Activated CD8-positive, alpha-beta memory T cell treated with anti-CD3 and anti-CD28 coated beads for 36 hours (primary cell): ENCODE measurements at regions not wholly inside any gene's neighbourhood (a gene's known extent, or its start where the extent isn't known, plus 50 kb on each side); places are given as distances from the start of the nearest gene placed in this dataset.

Experiments used
- CTCF ChIA-PET: fragments of 350-600 bp; sonication (Branson Sonifier 250); formaldehyde crosslinking; loops from one replicate; lab custom pipeline; 2021; ENCODE audit warnings: antibody characterized with exemption; lab: Charles Lee
- POLR2A ChIA-PET: fragments of 350-600 bp; sonication (Branson Sonifier 250); formaldehyde crosslinking; loops from one replicate; lab custom pipeline; 2021; ENCODE audit warnings: antibody characterized with exemption; lab: Charles Lee

- POLR2A ChIA-PET = no interaction called here
- CTCF ChIA-PET = no interaction called here
Observed at GRCh38 chr21:28795251-28795650, 197.4 kb downstream of the LTN1 start.

DNA sequence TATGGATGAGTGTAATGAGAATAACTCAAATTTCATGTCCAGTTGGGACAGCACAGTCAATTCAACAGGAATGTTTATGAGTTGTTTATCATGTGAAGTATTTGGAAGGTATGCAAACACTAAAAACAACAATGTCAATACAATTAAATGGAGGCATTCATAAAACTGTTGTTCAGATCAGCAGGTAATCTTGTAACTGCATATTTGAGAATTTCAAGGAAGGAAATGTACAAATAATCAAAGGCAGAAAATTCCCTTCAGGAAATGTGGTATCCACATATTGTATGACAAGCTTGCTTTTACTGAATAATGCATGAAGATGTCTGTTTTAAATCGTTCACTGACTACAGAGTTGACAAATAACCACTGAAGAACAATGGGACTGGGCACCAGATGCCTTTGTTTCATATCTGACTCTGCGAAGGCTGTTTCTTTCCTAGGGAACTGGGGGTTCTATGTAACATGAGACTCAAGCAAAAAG is 198.3 kb downstream of the LTN1 start:
- POLR2A ChIA-PET = no interaction called here
- CTCF ChIA-PET = no interaction called here

GRCh38 chr21:28793043-28793442 is 199.6 kb downstream of the LTN1 start:
- ChIA-PET CTCF (no interaction called here), POLR2A (no interaction called here)

DNA sequence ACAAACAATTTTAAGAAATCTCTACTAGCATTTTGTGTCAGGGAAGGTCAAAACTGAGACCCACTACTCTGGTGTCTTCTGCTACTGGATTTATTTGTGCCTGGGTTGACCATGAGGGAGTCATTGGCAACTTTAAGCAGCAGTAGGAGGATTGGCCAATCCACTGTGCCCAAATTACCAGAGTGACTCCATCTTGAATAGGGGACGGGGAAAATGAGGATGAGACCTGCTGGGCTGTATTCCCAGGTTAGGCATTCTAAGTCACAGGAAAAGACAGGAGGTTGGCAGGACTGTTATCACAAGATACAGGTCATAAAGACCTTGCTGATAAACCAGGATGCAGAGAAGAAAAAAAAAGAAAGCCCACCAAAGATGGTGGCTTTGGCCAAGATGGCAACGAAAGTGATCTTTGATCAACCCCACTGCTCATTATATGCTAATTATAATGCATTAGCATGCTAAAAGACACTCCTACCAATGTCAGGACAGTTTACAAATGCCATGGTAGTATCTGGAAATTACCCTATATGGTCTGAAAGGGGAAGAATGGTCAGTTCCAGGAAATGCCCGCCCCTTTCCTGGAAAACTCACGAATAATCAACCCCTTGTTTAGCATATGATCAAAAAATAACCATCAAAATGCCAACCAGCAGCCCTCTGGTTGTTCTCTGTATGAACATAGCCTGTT is 200.9 kb downstream of the LTN1 start:
- ChIA-PET POLR2A (no interaction called here), CTCF (interaction anchor here (1.0 kb wide), 1 partner anchor 47 kb away, joined by 4 read pairs; no protein-coding TSS in a partner anchor)

DNA sequence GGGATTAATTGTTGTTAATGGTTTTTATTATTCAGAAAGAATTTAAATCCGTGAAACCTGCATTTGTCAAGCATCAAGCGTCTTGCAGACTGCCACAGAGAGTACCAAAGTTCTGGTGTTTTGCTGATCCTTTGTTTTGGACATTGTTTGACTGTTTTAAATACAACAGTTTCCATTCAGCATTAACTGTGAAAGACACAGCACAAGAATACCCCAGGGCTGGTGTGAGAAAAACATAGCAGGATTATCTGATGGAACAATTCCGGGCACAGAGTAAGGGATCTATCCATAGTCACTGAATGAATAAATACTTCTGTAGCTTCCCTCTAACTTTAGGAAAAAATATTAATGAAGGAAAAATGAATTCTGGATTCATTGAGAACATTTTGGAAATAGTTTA is 202.3 kb downstream of the LTN1 start:
- ChIA-PET CTCF (no interaction called here), POLR2A (no interaction called here)

DNA sequence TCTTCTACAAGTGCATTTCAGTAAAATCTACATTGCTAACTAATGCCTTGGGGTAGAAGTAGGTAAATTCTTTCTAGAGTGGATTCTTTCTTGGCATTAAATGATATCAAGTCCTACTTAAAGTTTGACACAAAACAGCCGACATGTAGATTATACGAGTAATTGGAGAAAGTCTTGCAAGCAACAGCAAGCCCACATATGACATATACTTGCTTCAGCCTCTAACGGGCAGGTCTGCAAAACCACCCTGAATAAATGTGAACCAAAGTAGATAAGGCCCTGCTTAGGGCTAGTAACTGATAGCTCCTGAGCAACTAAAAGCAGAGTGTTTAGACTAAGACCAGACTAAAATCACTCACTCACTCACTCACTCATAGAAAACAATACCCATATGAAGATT is 203.2 kb downstream of the LTN1 start:
- ChIA-PET POLR2A (no interaction called here), CTCF (no interaction called here)

GRCh38 chr21:28788030-28788429 is 204.6 kb downstream of the LTN1 start:
- ChIA-PET POLR2A (no interaction called here), CTCF (no interaction called here)

DNA sequence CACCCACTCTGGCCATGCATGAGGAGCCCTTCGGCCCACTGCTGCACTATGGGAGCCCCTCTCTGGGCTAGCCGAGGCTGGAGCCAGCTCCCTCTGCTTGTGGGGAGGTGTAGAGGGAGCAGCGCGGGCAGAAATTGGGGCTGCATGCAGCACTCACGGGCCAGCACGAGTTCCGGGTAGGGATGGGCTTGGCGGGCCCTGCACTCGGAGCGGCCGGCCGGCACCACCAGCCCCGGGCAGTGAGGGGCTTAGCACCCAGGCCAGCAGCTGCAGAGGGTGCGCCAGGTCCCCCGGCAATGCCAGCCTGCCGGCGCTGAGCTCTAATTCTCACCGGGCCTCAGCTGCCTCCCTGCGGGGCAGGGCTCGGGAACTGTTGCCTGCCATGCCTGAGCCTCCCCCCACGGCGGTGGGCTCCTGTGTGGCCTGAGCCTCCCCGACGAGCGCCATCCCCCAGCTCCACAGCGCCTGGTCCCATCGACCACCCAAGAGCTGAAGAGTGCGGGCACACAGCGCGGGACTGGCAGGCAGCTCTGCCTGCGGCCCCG is 209.0 kb downstream of the LTN1 start:
- POLR2A ChIA-PET = no interaction called here
- CTCF ChIA-PET = no interaction called here

- CTCF ChIA-PET = interaction anchor here (1.1 kb wide), 1 partner anchor 37 kb away, joined by 4 read pairs; no protein-coding TSS in a partner anchor
- POLR2A ChIA-PET = interaction anchor here (0.6 kb wide), 1 partner anchor 116 kb away, joined by 3 read pairs; no protein-coding TSS in a partner anchor
Observed at GRCh38 chr21:28781602-28782276, 210.9 kb downstream of the LTN1 start.

GRCh38 chr21:28779914-28780313 is 212.8 kb downstream of the LTN1 start:
- CTCF ChIA-PET = no interaction called here
- POLR2A ChIA-PET = no interaction called here

DNA sequence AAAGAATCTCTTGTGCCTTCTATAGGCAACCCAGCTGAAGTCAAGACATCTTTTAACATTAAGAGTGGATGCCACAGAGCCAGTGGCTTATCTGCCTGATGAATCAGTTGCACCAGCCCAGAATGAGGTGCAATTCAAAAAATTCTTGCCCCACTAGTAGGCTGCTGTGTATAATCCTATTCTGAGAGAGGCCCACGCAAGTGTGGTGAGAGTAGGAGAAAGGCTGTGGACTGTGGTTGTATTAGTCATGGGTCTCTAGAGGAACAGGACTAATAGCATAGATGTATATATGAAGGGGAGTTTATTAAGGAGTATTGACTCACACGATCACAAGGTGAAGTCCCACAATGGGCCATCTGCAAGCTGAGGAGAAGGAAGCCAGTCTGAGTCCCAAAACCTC is 216.4 kb downstream of the LTN1 start:
- CTCF ChIA-PET = interaction anchor here (1.4 kb wide), 1 partner anchor 31 kb away, joined by 4 read pairs; no protein-coding TSS in a partner anchor
- POLR2A ChIA-PET = interaction anchor here (0.6 kb wide), 1 partner anchor 9 kb away, joined by 3 read pairs; no protein-coding TSS in a partner anchor

DNA sequence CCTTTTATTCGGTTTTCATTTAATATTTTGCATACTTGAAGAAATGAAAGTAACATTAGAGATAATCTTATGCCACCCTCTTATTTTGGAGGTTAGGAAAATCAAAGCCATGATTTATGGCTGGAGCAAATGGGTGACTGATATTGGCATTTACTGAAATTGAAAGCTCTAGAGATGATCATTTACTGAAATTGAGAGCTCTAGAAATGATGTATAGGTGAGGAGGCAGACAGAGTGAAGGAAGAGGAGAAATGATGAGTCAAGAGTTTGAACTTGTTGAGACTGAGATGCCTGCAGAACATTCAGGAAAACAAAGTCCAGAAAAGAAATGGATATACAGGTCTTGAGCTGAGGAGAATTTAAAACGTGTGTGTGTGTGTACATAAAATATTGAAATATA is 217.6 kb downstream of the LTN1 start:
- POLR2A ChIA-PET = no interaction called here
- CTCF ChIA-PET = interaction anchor here (0.6 to 0.9 kb wide), 2 partner anchors 24 to 1928 kb away, joined by 3 to 4 read pairs; no protein-coding TSS in a partner anchor

GRCh38 chr21:28773036-28773435 is 219.6 kb downstream of the LTN1 start:
- POLR2A ChIA-PET = no interaction called here
- CTCF ChIA-PET = no interaction called here

DNA sequence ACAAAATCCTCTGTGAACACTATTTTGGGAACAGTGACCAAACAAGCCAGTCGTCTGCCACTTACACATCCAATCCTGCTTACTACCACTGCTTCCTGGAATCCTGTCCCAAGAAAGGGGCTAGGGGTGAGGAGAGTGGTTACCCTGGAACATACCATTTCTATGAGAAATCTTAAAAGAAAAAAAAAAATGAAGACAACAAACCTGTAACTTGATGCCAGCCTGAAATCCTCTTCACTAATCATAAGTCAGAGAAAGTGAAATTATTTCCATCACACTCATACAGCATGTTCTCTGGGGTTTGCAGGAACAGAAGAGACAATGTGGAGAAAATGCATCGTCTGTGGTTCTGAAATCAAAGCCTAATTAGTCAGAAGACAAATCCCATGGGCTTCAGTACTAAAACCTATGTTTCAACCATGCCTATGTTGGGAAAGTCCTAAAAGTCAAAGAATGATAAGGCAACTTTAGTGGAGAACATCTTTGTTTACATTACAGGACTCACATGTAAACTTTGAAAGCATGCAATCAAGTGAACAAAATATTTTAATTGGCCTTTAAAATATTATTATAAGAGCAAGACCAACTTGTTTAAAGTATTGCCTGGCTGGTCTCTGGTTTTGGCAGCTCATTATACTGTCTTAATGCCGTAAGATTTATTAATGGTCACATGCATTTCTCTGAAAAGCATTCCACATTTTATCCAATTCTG is 220.7 kb downstream of the LTN1 start:
- ChIA-PET POLR2A (no interaction called here), CTCF (interaction anchor here (0.6 kb wide), 1 partner anchor 205 kb away, joined by 3 read pairs; no protein-coding TSS in a partner anchor)

- ChIA-PET CTCF (interaction anchor here (0.6 kb wide), 1 partner anchor 204 kb away, joined by 3 read pairs; no protein-coding TSS in a partner anchor), POLR2A (no interaction called here)
Observed at GRCh38 chr21:28770867-28771661, 221.6 kb downstream of the LTN1 start.

- ChIA-PET CTCF (interaction anchor here (1.9 kb wide), 1 partner anchor 24 kb away, joined by 7 read pairs; no protein-coding TSS in a partner anchor), POLR2A (interaction anchor here (0.9 kb wide), 1 partner anchor 302 kb away, joined by 3 read pairs; no protein-coding TSS in a partner anchor)
Observed at GRCh38 chr21:28769683-28770082, 223.0 kb downstream of the LTN1 start.

GRCh38 chr21:28768753-28769152 is 223.9 kb downstream of the LTN1 start:
- ChIA-PET CTCF (interaction anchor here (1.9 kb wide), 1 partner anchor 23 kb away, joined by 7 read pairs; no protein-coding TSS in a partner anchor), POLR2A (no interaction called here)

GRCh38 chr21:28767523-28767922 is 225.2 kb downstream of the LTN1 start:
- POLR2A ChIA-PET = no interaction called here
- CTCF ChIA-PET = no interaction called here
